GM12878 (cell line): ENCODE measurements at regions not wholly inside any gene's neighbourhood (a gene's known extent, or its start where the extent isn't known, plus 50 kb on each side); places are given as distances from the start of the nearest gene placed in this dataset.

Source experiments
- ATAC-seq: fragments of 200-7000 bp; cut with Tn5 transposase; 3 replicates; pipeline ENCODE4 v1.9.1; 2020; ENCODE audit warnings: mild to moderate bottlenecking, moderate library complexity
- BruUV-seq: library from RNA; stranded (reverse); fragments of 400-500 nt; replicated peaks from 2 replicates; lab custom pipeline; 2021; lab: Mats Ljungman, UMichigan
- CTCF ChIA-PET: fragments of 300-600 bp; sonication (Branson Sonifier 250); formaldehyde crosslinking; extraction: SDS; loops from one replicate; lab custom pipeline; 2021; ENCODE audit warnings: inconsistent platforms; lab: Yijun Ruan, JAX
- POLR2A ChIA-PET: fragments of 350-600 bp; formaldehyde crosslinking; extraction: SDS; loops from one replicate; lab custom pipeline; 2021; ENCODE audit warnings: inconsistent platforms; lab: Charles Lee
- RAD21 ChIA-PET: fragments of 300-600 bp; sonication (Branson Sonifier 250); formaldehyde crosslinking; loops from one replicate; lab custom pipeline; 2023; ENCODE audit warnings: antibody characterized with exemption; ENCODE audit not compliant: unreplicated experiment; lab: Charles Lee
- SMC1A ChIA-PET: fragments of 300-600 bp; sonication (Branson Sonifier 250); formaldehyde crosslinking; loops from one replicate; lab custom pipeline; 2023; ENCODE audit not compliant: unreplicated experiment, uncharacterized antibody; lab: Charles Lee
- DNase-seq: peaks from one replicate; pipeline ENCODE4 v3.0.0-alpha.2; 2011; ENCODE audit warnings: low read depth, low spot score
- FAIRE-seq: peaks from 3 replicates; lab custom pipeline; 2011; peaks lifted over from hg19 to GRCh38; lab: Jason Lieb, UNC
- H2AFZ ChIP-seq: 2 replicates; pipeline ENCODE4 v1.6.0; 2011; ENCODE audit warnings: low read depth, low read length, control low read depth; ENCODE audit not compliant: control insufficient read depth
- H3K27ac ChIP-seq: 2 replicates; pipeline ENCODE4 v1.5.1; 2011; ENCODE audit warnings: control low read depth; ENCODE audit not compliant: control insufficient read depth, insufficient read depth
- H3K27me3 ChIP-seq, 2 experiments: replicated peaks in 1 of 2; 2 replicates each; pipeline versions ENCODE4 v1.6.0 to v1.6.1; 2011; ENCODE audit warnings: low read length in 1 of 2; ENCODE audit not compliant: control insufficient read depth in 2 of 2, insufficient read depth in 2 of 2
- H3K36me3 ChIP-seq, 2 experiments: 2 replicates each; pipeline ENCODE4 v1.5.1; 2011; ENCODE audit warnings: low read length in 1 of 2; ENCODE audit not compliant: control insufficient read depth in 2 of 2, insufficient read depth in 2 of 2
- H3K4me1 ChIP-seq: 2 replicates; pipeline ENCODE4 v1.6.1; 2011; ENCODE audit warnings: mild to moderate bottlenecking, low read length, moderate library complexity, mixed read lengths; ENCODE audit not compliant: control insufficient read depth, insufficient read depth
- H3K4me2 ChIP-seq: 2 replicates; pipeline ENCODE4 v1.6.0; 2011; ENCODE audit warnings: control low read depth; ENCODE audit not compliant: control insufficient read depth, insufficient read depth
- H3K4me3 ChIP-seq: fragments of 200-600 bp; sonication (generic); 2 replicates; pipeline ENCODE4 v1.5.1; 2016
- H3K79me2 ChIP-seq: 2 replicates; pipeline ENCODE4 v1.6.0; 2011; ENCODE audit warnings: low read length; ENCODE audit not compliant: control insufficient read depth, insufficient read depth
- H3K9ac ChIP-seq: 2 replicates; pipeline ENCODE4 v1.8.0; 2011; ENCODE audit warnings: low read length, control low read depth, mixed read lengths; ENCODE audit not compliant: control insufficient read depth, insufficient read depth
- H3K9me3 ChIP-seq: replicated peaks from 3 replicates; pipeline ENCODE4 v1.5.1; 2011; ENCODE audit warnings: mild to moderate bottlenecking, low read length; ENCODE audit not compliant: control insufficient read depth, insufficient read depth
- H4K20me1 ChIP-seq: 2 replicates; pipeline ENCODE4 v1.6.0; 2011; ENCODE audit not compliant: control insufficient read depth, insufficient read depth
- BACH1 ChIP-seq: fragments of 450-650 bp; IDR thresholded peaks from 2 replicates; pipeline ENCODE4 v1.6.1; 2017; ENCODE audit warnings: mild to moderate bottlenecking, borderline replicate concordance
- MYB ChIP-seq: fragments of 150-350 bp; IDR thresholded peaks from 2 replicates; pipeline ENCODE4 v1.6.1; 2014; ENCODE audit warnings: mild to moderate bottlenecking, low read depth, low read length, borderline replicate concordance
- RAD51 ChIP-seq: fragments of 450-650 bp; IDR thresholded peaks from 2 replicates; pipeline ENCODE4 v1.6.1; 2016; ENCODE audit warnings: moderate library complexity, mild to moderate bottlenecking, inconsistent platforms
- ZSCAN29 ChIP-seq: fragments of 450-650 bp; IDR thresholded peaks from 2 replicates; pipeline ENCODE4 v1.6.1; 2017; ENCODE audit warnings: mild to moderate bottlenecking, moderate library complexity
- WGBS: methylation state at CpG from one replicate; pipeline ENCODE4 v1.1.6; 2016; ENCODE audit warnings: low lambda C conversion rate; ENCODE audit not compliant: insufficient replicate concordance, insufficient coverage; ENCODE audit errors: missing lambda C conversion rate; 5-methylcytosine and 5-hydroxymethylcytosine counted together
- in situ Hi-C: fragments of 300-500 bp; cut with MboI; formaldehyde crosslinking; loops from 9 replicates; pipeline ENCODE4 v1.14.3; 2018; ENCODE audit warnings: mixed read lengths
- intact Hi-C: fragments of 100-400 bp; cut with micrococcal nuclease; formaldehyde crosslinking; loops from one replicate; pipeline ENCODE4 v1.14.2; 2022; ENCODE audit not compliant: unreplicated experiment
- TF ChIP-seq, protein P1 (sequence below): fragments of 450-650 bp; IDR thresholded peaks from 2 replicates; pipeline ENCODE4 v1.6.1; 2016; ENCODE audit warnings: mild to moderate bottlenecking, moderate library complexity, borderline replicate concordance
- TF ChIP-seq, protein P2 (sequence below): IDR thresholded peaks from 2 replicates; pipeline ENCODE4 v1.6.1; 2012; ENCODE audit warnings: low read length, inconsistent platforms
- TF ChIP-seq, protein P3 (sequence below): fragments of 150-350 bp; IDR thresholded peaks from 2 replicates; pipeline ENCODE4 v1.6.1; 2016; ENCODE audit warnings: low read depth, low read length
- TF ChIP-seq, protein P4 (sequence below): IDR thresholded peaks from 2 replicates; pipeline ENCODE4 v1.6.1; 2011; ENCODE audit warnings: borderline replicate concordance, low read depth, mild to moderate bottlenecking, moderate library complexity, mixed read lengths, low read length; ENCODE audit not compliant: insufficient read depth; ENCODE audit errors: extremely low read length

DNA sequence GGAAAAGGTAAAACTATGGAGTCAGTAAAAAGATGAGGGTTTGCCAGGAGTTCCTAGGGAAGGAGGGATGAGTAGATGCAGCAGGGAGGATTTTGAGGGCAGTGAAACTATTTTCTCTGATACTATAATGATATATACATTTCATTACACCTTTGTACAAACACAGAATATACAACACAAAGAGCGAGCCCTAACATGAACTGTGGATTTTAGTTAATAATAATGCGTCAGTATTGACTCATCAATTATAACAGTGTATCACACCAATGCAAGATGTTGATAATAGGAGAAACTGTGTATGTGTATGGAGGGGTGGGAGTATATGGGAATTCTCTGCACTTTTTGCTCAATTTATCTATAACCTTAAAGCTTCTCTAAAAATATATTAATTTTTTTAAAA lies 404.3 kb upstream of the NOVA1 start (continued):
- no peak for TF ChIP-seq BACH1
- TF ChIP-seq, protein P1, sequence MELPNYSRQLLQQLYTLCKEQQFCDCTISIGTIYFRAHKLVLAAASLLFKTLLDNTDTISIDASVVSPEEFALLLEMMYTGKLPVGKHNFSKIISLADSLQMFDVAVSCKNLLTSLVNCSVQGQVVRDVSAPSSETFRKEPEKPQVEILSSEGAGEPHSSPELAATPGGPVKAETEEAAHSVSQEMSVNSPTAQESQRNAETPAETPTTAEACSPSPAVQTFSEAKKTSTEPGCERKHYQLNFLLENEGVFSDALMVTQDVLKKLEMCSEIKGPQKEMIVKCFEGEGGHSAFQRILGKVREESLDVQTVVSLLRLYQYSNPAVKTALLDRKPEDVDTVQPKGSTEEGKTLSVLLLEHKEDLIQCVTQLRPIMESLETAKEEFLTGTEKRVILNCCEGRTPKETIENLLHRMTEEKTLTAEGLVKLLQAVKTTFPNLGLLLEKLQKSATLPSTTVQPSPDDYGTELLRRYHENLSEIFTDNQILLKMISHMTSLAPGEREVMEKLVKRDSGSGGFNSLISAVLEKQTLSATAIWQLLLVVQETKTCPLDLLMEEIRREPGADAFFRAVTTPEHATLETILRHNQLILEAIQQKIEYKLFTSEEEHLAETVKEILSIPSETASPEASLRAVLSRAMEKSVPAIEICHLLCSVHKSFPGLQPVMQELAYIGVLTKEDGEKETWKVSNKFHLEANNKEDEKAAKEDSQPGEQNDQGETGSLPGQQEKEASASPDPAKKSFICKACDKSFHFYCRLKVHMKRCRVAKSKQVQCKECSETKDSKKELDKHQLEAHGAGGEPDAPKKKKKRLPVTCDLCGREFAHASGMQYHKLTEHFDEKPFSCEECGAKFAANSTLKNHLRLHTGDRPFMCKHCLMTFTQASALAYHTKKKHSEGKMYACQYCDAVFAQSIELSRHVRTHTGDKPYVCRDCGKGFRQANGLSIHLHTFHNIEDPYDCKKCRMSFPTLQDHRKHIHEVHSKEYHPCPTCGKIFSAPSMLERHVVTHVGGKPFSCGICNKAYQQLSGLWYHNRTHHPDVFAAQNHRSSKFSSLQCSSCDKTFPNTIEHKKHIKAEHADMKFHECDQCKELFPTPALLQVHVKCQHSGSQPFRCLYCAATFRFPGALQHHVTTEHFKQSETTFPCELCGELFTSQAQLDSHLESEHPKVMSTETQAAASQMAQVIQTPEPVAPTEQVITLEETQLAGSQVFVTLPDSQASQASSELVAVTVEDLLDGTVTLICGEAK, result no peak
- TF ChIP-seq, protein P2, sequence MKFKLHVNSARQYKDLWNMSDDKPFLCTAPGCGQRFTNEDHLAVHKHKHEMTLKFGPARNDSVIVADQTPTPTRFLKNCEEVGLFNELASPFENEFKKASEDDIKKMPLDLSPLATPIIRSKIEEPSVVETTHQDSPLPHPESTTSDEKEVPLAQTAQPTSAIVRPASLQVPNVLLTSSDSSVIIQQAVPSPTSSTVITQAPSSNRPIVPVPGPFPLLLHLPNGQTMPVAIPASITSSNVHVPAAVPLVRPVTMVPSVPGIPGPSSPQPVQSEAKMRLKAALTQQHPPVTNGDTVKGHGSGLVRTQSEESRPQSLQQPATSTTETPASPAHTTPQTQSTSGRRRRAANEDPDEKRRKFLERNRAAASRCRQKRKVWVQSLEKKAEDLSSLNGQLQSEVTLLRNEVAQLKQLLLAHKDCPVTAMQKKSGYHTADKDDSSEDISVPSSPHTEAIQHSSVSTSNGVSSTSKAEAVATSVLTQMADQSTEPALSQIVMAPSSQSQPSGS, result no peak

DNA sequence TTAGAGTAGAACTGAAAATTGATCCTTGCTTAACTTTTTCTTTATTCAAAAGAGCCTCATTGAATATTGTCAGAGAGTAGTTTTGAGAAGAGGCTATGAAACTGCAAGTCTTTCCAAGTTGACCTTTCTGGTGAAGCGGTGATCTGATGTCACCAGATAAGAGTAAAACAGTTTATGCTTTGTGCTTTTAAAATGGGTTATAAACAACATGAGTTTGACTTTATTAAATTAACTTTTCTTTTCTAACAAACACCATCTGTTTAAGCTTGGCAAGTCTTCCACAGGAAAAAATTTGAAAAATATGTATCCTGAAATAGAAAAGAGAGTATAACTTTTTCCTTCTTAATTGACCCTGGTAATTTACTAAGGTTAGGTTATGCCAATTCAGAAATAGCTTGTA lies 408.7 kb upstream of the NOVA1 start:
- intact Hi-C loops (no loop called here), in situ Hi-C loops (no loop called here)
- Histone ChIP-seq H2AFZ (no peak overlapping the region), H4K20me1 (no peaks in the 10 kb centered on the region), H3K79me2 (no peaks in the 10 kb centered on the region), H3K9me3 (no peaks in the 10 kb centered on the region), H3K27ac (no peak overlapping the region), H3K4me1 (no peaks in the 10 kb centered on the region), H3K9ac (no peak overlapping the region), H3K27me3 (no peaks in the 10 kb centered on the region), H3K4me3 (no peak overlapping the region), H3K4me2 (no peak overlapping the region), H3K36me3 (no peaks in the 10 kb centered on the region)
- WGBS, result 7% methylated on average over 1 of the region's 1 CpG
- ChIA-PET CTCF (no interaction called here), SMC1A (no interaction called here), RAD21 (no interaction called here), POLR2A (no interaction called here)
- ATAC-seq (no peak), FAIRE-seq (no peak), DNase-seq (no peak)
- no TSS peak for BruUV-seq
- TF ChIP-seq, protein P3, sequence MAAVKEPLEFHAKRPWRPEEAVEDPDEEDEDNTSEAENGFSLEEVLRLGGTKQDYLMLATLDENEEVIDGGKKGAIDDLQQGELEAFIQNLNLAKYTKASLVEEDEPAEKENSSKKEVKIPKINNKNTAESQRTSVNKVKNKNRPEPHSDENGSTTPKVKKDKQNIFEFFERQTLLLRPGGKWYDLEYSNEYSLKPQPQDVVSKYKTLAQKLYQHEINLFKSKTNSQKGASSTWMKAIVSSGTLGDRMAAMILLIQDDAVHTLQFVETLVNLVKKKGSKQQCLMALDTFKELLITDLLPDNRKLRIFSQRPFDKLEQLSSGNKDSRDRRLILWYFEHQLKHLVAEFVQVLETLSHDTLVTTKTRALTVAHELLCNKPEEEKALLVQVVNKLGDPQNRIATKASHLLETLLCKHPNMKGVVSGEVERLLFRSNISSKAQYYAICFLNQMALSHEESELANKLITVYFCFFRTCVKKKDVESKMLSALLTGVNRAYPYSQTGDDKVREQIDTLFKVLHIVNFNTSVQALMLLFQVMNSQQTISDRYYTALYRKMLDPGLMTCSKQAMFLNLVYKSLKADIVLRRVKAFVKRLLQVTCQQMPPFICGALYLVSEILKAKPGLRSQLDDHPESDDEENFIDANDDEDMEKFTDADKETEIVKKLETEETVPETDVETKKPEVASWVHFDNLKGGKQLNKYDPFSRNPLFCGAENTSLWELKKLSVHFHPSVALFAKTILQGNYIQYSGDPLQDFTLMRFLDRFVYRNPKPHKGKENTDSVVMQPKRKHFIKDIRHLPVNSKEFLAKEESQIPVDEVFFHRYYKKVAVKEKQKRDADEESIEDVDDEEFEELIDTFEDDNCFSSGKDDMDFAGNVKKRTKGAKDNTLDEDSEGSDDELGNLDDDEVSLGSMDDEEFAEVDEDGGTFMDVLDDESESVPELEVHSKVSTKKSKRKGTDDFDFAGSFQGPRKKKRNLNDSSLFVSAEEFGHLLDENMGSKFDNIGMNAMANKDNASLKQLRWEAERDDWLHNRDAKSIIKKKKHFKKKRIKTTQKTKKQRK, result no peak
- TF ChIP-seq ZSCAN29 (no peak), MYB (no peak), RAD51 (no peak)
- TF ChIP-seq, protein P1, result no peak
- TF ChIP-seq, protein P4, sequence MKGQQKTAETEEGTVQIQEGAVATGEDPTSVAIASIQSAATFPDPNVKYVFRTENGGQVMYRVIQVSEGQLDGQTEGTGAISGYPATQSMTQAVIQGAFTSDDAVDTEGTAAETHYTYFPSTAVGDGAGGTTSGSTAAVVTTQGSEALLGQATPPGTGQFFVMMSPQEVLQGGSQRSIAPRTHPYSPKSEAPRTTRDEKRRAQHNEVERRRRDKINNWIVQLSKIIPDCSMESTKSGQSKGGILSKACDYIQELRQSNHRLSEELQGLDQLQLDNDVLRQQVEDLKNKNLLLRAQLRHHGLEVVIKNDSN, result no peak
